Thyroid gland (tissue), 4 donors: ENCODE measurements at regions not wholly inside any gene's neighbourhood (a gene's known extent, or its start where the extent isn't known, plus 50 kb on each side); places are given as distances from the start of the nearest gene placed in this dataset.

Experiments
- DNase-seq, 2 donors: peaks; one replicate each; pipeline ENCODE4 v3.0.0-alpha.2; 2019
- H3K27ac ChIP-seq, 3 donors: fragments of 200-600 bp; sonication (generic); 1 replicate in 2 of 3; 2 replicates in 1 of 3; pipeline ENCODE4 v1.5.1; 2016 to 2019; ENCODE audit warnings: mild to moderate bottlenecking in 1 of 3, moderate library complexity in 1 of 3
- H3K27me3 ChIP-seq: fragments of 200-600 bp; sonication (generic); one replicate; pipeline ENCODE4 v1.5.1; 2019
- H3K36me3 ChIP-seq, 2 donors: fragments of 200-600 bp; sonication (generic); one replicate each; pipeline ENCODE4 v1.5.1; 2016 to 2019
- H3K4me1 ChIP-seq, 2 donors: fragments of 200-600 bp; sonication (generic); one replicate each; pipeline ENCODE4 v1.5.1; 2017 to 2019
- H3K4me3 ChIP-seq, 3 donors: fragments of 200-600 bp; sonication (generic); replicated peaks in 1 of 3; 1 replicate in 2 of 3; 2 replicates in 1 of 3; pipeline ENCODE4 v1.5.1; 2016; ENCODE audit warnings: mild to moderate bottlenecking in 1 of 3
- H3K9me3 ChIP-seq: fragments of 200-600 bp; sonication (generic); one replicate; pipeline ENCODE4 v1.5.1; 2017
- POLR2A ChIP-seq, 2 donors: fragments of 450-650 bp; IDR thresholded peaks; one replicate each; pipeline ENCODE4 v1.6.1; 2017; ENCODE audit warnings: antibody characterized with exemption in 2 of 2, mild to moderate bottlenecking in 2 of 2, moderate library complexity in 1 of 2
- WGBS, 2 donors: methylation state at CpG; one replicate each; pipeline ENCODE4 v1.1.5; 2017; 5-methylcytosine and 5-hydroxymethylcytosine counted together
- intact Hi-C: fragments of 100-400 bp; cut with DNase I; formaldehyde crosslinking; loops from one replicate; pipeline ENCODE4 v1.15.1; 2023
- TF ChIP-seq, protein P1 (sequence below), 6 experiments: fragments of 200-600 bp in 3 of 6; fragments of 450-650 bp in 3 of 6; sonication (generic) in 3 of 6; IDR thresholded peaks; one replicate each; pipeline ENCODE4 v1.5.1; 2016 to 2019; ENCODE audit warnings: antibody characterized with exemption in 6 of 6, mild to moderate bottlenecking in 2 of 6, inconsistent platforms in 1 of 6, moderate library complexity in 1 of 6

DNA sequence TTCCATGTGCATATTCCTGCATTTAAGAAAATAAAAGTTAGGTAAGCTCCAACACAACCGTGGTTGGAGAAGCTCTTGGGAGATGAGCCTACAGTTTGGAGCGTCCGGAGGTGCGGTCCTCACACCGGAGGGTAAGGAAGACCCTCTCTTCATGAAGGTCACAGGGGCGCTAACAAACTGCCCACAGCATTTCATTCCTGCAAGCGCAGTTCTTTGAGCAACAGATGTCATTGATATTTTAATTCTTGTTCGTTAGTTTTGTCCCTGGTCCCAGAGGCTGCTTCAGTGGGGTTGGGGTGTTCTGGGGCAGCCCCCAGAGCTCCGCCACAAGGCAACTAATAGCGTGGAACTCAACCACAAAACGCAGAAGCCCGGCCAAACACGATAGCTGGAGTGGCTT lies 376.2 kb downstream of the IRX2 start:
- H3K9me3 ChIP-seq = no peaks in the 10 kb centered on the region
- no peaks in the 10 kb centered on the region for H3K4me1 ChIP-seq
- TF ChIP-seq, protein P1, sequence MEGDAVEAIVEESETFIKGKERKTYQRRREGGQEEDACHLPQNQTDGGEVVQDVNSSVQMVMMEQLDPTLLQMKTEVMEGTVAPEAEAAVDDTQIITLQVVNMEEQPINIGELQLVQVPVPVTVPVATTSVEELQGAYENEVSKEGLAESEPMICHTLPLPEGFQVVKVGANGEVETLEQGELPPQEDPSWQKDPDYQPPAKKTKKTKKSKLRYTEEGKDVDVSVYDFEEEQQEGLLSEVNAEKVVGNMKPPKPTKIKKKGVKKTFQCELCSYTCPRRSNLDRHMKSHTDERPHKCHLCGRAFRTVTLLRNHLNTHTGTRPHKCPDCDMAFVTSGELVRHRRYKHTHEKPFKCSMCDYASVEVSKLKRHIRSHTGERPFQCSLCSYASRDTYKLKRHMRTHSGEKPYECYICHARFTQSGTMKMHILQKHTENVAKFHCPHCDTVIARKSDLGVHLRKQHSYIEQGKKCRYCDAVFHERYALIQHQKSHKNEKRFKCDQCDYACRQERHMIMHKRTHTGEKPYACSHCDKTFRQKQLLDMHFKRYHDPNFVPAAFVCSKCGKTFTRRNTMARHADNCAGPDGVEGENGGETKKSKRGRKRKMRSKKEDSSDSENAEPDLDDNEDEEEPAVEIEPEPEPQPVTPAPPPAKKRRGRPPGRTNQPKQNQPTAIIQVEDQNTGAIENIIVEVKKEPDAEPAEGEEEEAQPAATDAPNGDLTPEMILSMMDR (IDR thresholded peaks at IDR 0.05) = no peak
- no peak for TF ChIP-seq POLR2A (IDR thresholded peaks at IDR 0.05)
- no peaks in the 10 kb centered on the region for H3K27me3 ChIP-seq
- H3K4me3 ChIP-seq = no peak overlapping the region
- intact Hi-C loops = no loop called here
- no peaks in the 10 kb centered on the region for H3K36me3 ChIP-seq
- DNase-seq = no peak
- 70 to 76% methylated on average over 13 of the region's 13 CpGs for WGBS, 2 donors
- H3K27ac ChIP-seq = no peak overlapping the region

DNA sequence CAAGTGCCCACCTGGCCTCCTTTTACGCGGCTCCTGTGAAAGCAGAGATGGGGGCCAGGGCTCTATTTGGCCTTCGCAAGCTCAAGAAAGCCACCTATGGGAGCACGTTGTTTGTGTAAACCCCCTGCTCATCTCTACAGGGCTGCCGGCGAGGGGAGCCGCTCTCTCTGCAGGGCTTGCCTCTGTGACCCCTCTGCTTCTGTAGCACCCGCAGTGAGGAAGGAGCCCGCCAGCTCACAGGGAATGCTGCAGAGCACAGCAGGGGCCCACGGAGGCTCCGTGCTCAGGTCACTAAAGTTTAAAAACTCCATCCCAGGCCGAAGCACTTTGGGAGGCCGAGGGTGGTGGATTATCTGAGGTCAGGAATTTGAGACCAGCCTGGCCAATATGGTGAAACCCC lies 376.8 kb downstream of the IRX2 start:
- no peak overlapping the region for H3K4me3 ChIP-seq
- DNase-seq = no peak
- no peaks in the 10 kb centered on the region for H3K27me3 ChIP-seq
- H3K27ac ChIP-seq = no peak overlapping the region
- no peaks in the 10 kb centered on the region for H3K36me3 ChIP-seq
- H3K9me3 ChIP-seq = no peaks in the 10 kb centered on the region
- TF ChIP-seq, protein P1 (IDR thresholded peaks at IDR 0.05) = no peak
- no peak for TF ChIP-seq POLR2A (IDR thresholded peaks at IDR 0.05)
- WGBS, 2 donors = 91 to 95% methylated on average over 13 of the region's 13 CpGs
- intact Hi-C loops = no loop called here
- no peaks in the 10 kb centered on the region for H3K4me1 ChIP-seq

DNA sequence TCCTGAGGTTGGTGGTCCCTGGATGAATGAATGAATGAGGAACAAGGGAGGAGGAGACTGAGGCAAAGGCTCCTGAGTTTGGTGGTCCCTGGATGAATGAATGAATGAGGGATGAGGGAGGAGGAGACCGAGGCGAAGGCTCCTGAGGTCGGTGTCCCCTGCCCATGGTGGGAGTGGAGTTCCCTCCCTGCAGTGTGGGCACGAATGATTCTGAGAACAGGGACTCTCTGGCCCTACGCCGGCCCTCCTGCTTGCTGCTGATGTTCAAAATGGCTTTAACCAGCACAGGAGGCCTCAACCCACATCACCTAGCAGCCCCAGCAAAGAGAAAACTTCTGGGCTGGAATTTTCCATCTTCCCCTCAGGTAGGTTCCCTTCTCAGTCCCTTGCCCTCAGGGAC lies 377.8 kb downstream of the IRX2 start:
- no peak overlapping the region for H3K4me3 ChIP-seq
- no peaks in the 10 kb centered on the region for H3K27me3 ChIP-seq
- intact Hi-C loops = no loop called here
- H3K9me3 ChIP-seq = no peaks in the 10 kb centered on the region
- no peak for DNase-seq
- 84 to 86% methylated on average over 6 of the region's 6 CpGs for whole genome bisulfite sequencing, 2 donors
- H3K36me3 ChIP-seq = no peaks in the 10 kb centered on the region
- no peak overlapping the region for H3K27ac ChIP-seq
- no peaks in the 10 kb centered on the region for H3K4me1 ChIP-seq
- no peak for TF ChIP-seq POLR2A (IDR thresholded peaks at IDR 0.05)
- TF ChIP-seq, protein P1 (IDR thresholded peaks at IDR 0.05) = no peak

DNA sequence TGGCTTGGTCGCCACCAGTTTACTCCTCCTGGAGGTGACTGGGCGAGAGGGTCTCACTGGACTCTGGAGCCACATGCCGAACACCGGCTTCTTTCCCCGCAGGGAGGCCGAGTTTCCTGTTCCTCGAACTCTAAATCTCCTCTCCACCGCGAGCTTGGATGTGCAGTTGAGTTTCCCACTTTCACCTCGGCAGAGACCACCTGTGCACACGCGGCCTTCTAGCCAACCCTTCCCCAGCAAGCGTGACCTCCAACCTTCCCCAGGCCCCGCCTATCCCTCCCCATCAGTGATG lies 380.1 kb downstream of the IRX2 start:
- Histone ChIP-seq H3K27me3 (no peaks in the 10 kb centered on the region), H3K27ac (no peak overlapping the region), H3K4me3 (no peak overlapping the region), H3K4me1 (no peaks in the 10 kb centered on the region), H3K9me3 (no peaks in the 10 kb centered on the region), H3K36me3 (no peaks in the 10 kb centered on the region)
- no peak for DNase-seq
- 93 to 95% methylated on average over 14 of the region's 14 CpGs for WGBS, 2 donors
- TF ChIP-seq, protein P1 (IDR thresholded peaks at IDR 0.05) = no peak
- TF ChIP-seq POLR2A (IDR thresholded peaks at IDR 0.05) = no peak
- intact Hi-C loops = no loop called here

DNA sequence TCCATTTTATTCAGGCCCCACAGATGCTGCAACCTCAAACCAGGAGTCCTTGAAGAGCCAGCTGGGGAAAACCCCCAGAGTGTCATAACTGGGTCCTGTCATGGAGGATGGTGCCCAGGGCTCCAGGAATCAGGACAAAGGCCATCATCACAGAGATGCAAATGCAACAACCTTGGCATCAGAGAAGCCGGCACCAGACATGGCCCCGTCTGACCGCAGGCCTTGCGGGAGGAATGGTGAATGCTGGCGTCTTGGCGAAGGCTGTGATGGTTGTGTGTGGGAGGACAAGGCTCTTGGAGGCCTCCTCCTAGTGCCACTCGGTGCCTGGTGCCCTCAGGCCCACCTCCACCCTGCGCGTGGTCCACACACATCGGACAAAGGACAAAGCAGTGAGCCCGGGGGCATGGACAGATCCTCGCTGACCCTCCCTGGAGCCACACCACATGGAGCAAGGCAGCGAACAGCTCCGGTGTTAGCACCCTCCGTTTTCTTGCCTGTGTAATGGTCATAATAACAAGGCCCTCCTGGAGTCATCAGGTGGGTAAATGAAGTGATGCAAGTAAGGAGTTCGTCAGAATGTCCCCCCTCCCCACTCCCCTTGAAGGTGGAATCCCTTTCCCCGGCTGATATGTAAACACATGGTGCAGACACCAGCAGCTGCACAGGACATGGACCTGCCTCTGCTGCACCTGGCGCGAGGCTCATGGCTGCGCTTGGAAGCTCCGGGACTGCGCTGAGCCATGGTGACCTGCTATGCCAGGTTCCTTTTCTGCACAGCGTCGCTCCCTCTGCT lies 380.7 kb downstream of the IRX2 start:
- Histone ChIP-seq H3K27ac (no peak overlapping the region), H3K4me3 (no peak overlapping the region), H3K9me3 (no peaks in the 10 kb centered on the region), H3K27me3 (no peaks in the 10 kb centered on the region), H3K36me3 (no peaks in the 10 kb centered on the region), H3K4me1 (no peaks in the 10 kb centered on the region)
- intact Hi-C loops = no loop called here
- no peak for TF ChIP-seq POLR2A (IDR thresholded peaks at IDR 0.05)
- TF ChIP-seq, protein P1 (IDR thresholded peaks at IDR 0.05) = no peak
- no peak for DNase-seq
- WGBS, 2 donors = 84 to 89% methylated on average over 22 to 24 of the region's 24 CpGs
